ENCODE measurements at regions not wholly inside any gene's neighbourhood (a gene's known extent, or its start where the extent isn't known, plus 50 kb on each side); places are given as distances from the start of the nearest gene placed in this dataset.

- TF ChIP-seq POLR2AphosphoS5 (IDR thresholded peaks at IDR 0.05; ENCODE audit: low read depth, low read length) (no peak), POLR2A (IDR thresholded peaks at IDR 0.05; ENCODE audit: low read depth, low read length) (no peak), SPI1 (IDR thresholded peaks at IDR 0.05; ENCODE audit: low read depth, low read length) (no peak), PAX5 (IDR thresholded peaks at IDR 0.05; ENCODE audit: insufficient read depth, low read length, severe bottlenecking) (no peak)
Observed at GRCh38 chr16:66064801-66065530, 301.5 kb upstream of the CDH5 start.
